ENCODE measurements at regions not wholly inside any gene's neighbourhood (a gene's known extent, or its start where the extent isn't known, plus 50 kb on each side); places are given as distances from the start of the nearest gene placed in this dataset.

DNA sequence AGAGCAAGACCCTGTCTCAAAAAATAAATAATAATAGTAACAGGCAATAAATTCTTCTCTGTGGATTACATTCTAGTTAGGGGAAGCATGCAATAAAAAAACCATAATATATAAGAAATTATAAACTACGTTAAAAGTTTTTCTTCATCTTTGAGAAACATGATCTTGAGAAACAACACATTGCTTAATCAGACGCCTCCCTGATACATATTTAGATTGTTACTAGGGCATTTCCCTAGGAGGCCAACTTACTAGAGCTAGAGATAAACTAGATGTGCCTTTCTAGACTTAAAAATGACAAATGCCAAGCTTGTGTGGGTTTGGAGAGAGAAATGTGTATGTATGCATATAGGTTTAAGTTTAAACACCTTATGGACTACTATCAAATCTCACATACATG lies 76.3 kb upstream of the GALNT5 start:
- Histone ChIP-seq H3K27ac (no peak overlapping the region), H3K4me3 (no peak overlapping the region), H3K27me3 (no peaks in the 10 kb centered on the region), H3K36me3 (no peaks in the 10 kb centered on the region), H3K9me3 (ENCODE audit: low read depth) (no peaks in the 10 kb centered on the region), H3K4me1 (ENCODE audit: low read depth) (no peaks in the 10 kb centered on the region)
- DNase-seq (ENCODE audit: low read depth in 1 of 2, low spot score in 1 of 2): peak in 1 of 2 donors; percentile 58
- TF ChIP-seq, protein P1, sequence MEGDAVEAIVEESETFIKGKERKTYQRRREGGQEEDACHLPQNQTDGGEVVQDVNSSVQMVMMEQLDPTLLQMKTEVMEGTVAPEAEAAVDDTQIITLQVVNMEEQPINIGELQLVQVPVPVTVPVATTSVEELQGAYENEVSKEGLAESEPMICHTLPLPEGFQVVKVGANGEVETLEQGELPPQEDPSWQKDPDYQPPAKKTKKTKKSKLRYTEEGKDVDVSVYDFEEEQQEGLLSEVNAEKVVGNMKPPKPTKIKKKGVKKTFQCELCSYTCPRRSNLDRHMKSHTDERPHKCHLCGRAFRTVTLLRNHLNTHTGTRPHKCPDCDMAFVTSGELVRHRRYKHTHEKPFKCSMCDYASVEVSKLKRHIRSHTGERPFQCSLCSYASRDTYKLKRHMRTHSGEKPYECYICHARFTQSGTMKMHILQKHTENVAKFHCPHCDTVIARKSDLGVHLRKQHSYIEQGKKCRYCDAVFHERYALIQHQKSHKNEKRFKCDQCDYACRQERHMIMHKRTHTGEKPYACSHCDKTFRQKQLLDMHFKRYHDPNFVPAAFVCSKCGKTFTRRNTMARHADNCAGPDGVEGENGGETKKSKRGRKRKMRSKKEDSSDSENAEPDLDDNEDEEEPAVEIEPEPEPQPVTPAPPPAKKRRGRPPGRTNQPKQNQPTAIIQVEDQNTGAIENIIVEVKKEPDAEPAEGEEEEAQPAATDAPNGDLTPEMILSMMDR (IDR thresholded peaks at IDR 0.05; ENCODE audit: low read depth, low read length): no peak

DNA sequence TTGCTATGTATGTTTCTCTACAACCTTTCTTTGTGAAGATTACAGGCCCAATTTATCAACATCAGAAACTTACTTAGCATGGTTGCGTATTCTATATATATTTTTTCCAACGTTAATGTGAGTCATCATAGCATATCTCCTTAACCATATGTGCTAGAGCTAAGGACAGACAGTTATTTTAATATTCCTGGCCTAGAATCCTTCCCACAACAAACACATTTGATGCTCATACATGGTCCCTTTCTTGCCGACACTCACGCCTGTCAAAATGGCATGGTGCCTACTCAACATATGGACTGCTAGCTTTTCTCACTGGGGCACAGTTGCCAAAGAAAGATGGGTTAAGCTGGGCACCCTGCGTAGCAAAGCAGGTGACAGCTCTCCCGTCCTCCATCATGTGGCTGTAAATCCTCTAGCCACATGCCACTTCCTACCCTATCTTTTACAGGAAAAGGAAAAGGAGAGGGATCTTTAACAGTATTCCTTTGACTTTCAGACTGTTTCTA lies 75.2 kb upstream of the GALNT5 start:
- TF ChIP-seq, protein P1 (IDR thresholded peaks at IDR 0.05; ENCODE audit: low read depth, low read length): no peak
- no peaks in the 10 kb centered on the region for H3K4me1 ChIP-seq (ENCODE audit: low read depth)
- no peaks in the 10 kb centered on the region for H3K27me3 ChIP-seq
- peak in 1 of 2 donors; percentile 33 for DNase-seq (ENCODE audit: low read depth in 1 of 2, low spot score in 1 of 2)
- H3K27ac ChIP-seq: no peak overlapping the region
- no peaks in the 10 kb centered on the region for H3K36me3 ChIP-seq
- no peak overlapping the region for H3K4me3 ChIP-seq
- H3K9me3 ChIP-seq (ENCODE audit: low read depth): no peaks in the 10 kb centered on the region

DNA sequence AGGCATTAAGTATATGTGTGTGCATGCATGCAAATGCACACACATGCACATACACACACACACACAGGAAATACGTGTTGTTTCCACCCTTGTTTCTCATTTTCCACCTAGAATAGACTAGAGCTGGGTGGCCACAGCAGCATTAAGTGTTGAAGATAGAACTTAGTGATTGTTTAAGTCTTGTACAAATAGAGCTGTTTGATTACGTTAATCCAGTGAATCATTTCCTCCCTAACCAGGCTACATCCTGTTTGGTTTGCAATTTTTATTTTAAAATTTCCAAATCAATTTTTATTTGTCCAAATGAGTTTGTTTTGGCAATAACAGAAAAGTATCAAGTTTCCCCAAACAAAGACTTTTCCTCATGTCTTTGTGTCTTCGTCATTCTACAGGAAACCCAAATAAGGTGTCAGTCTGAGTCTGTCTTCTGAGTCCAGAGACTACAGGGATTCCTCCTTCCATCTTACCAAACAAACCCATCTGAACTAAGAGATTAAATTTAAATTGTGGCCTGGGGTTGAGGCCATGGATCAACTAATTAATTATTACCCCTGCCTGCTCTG lies 74.6 kb upstream of the GALNT5 start:
- H3K27me3 ChIP-seq: no peaks in the 10 kb centered on the region
- no peaks in the 10 kb centered on the region for H3K36me3 ChIP-seq
- no peaks in the 10 kb centered on the region for H3K4me1 ChIP-seq (ENCODE audit: low read depth)
- TF ChIP-seq, protein P1 (IDR thresholded peaks at IDR 0.05; ENCODE audit: low read depth, low read length): no peak
- no peak overlapping the region for H3K4me3 ChIP-seq
- DNase-seq (ENCODE audit: low read depth in 1 of 2, low spot score in 1 of 2): peak in 1 of 2 donors; percentile 89
- no peaks in the 10 kb centered on the region for H3K9me3 ChIP-seq (ENCODE audit: low read depth)
- no peak overlapping the region for H3K27ac ChIP-seq

DNA sequence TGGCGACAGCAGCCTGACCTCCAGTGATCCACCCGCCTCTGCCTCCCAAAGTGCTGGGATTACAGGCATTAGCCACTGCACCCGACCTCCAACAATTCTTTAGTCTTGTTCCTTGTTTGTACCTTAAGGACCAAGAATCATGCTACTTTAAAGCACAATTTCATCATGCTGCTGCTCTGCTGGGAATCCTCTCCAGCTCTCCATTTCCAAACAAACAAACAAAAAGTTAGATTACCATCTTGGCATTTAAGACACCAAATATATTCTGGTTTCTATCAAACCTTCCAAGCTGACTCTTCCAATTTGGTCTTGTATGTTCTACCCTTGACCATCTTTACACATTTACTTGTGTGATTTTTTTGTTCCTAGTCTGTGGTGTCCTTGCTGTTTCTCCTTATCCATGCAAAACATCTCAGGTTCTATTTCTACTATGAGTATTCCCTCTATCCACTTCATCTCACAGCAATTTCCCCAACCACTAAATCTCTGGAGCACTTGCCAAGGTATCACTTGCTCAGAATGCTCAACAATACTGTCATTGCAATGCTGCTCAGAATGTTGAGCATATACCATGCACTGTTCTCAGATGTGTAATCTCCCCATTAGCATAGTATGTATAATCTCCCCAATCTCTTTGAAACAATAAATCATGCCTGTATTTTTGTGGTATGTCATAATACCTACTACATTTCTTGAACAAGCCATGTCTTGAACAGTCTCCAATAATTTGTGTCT lies 73.2 kb upstream of the GALNT5 start:
- no peak overlapping the region for H3K27ac ChIP-seq
- DNase-seq (ENCODE audit: low read depth in 1 of 2, low spot score in 1 of 2): no peak
- H3K36me3 ChIP-seq: no peaks in the 10 kb centered on the region
- H3K9me3 ChIP-seq (ENCODE audit: low read depth): no peaks in the 10 kb centered on the region
- H3K4me1 ChIP-seq (ENCODE audit: low read depth): no peaks in the 10 kb centered on the region
- no peak overlapping the region for H3K4me3 ChIP-seq
- TF ChIP-seq, protein P1 (IDR thresholded peaks at IDR 0.05; ENCODE audit: low read depth, low read length): no peak
- no peaks in the 10 kb centered on the region for H3K27me3 ChIP-seq

DNA sequence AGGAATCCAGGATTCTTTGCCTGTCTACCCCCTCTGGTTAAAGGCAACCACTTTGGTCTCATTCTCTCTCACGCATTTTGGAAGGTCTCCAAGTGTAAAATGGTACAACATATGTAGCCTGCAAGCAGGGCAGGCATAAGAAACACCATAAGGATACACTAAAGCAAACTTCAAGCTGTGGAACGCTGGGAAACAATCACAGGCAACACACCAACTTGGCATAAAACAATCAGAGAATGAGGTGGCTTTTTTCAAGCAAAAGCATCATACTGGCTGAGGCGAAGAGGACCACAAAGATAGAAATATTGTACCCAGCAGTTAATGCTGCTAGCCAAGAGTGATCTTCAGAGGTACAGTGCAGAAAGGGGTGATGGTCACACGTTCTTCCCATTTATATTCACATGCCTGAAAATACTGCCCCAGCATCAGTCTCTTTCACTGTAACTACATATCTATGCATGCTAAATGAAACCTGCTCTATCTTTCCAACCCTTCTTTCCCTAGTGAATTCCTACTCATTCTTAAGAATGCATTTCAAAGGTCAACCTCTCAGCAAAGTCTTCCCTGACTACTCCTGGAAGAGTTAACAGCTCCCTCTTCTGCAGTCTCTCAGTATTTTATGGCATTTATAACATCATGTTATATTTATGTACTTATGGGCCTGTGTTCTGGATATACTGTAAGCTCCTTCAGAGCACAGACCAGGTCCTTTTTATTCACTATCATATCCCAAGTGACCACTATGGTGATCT lies 71.9 kb upstream of the GALNT5 start:
- TF ChIP-seq, protein P1 (IDR thresholded peaks at IDR 0.05; ENCODE audit: low read depth, low read length): peak; percentile 34
- peak in 1 of 2 donors; percentile 66 for DNase-seq (ENCODE audit: low read depth in 1 of 2, low spot score in 1 of 2)
- Histone ChIP-seq H3K36me3 (no peaks in the 10 kb centered on the region), H3K4me1 (ENCODE audit: low read depth) (no peaks in the 10 kb centered on the region), H3K27ac (no peak overlapping the region), H3K27me3 (no peaks in the 10 kb centered on the region), H3K9me3 (ENCODE audit: low read depth) (no peaks in the 10 kb centered on the region), H3K4me3 (no peak overlapping the region)

Data from cardiac muscle cell (in vitro differentiated cells and primary cell).